HUES48 (cell line): ENCODE measurements at regions not wholly inside any gene's neighbourhood (a gene's known extent, or its start where the extent isn't known, plus 50 kb on each side); places are given as distances from the start of the nearest gene placed in this dataset.
"Not testable (repeated sequence)": the region's sequence is repeated elsewhere in the genome, so short reads cannot be mapped to it uniquely, and the experiment has no call there.

Source experiments
- H3K27ac ChIP-seq: one replicate; pipeline ENCODE4 v1.7.0; 2013; ENCODE audit warnings: low read depth, low read length, inconsistent platforms
- H3K27me3 ChIP-seq: 2 replicates; pipeline ENCODE4 v1.6.1; 2013; ENCODE audit warnings: mild to moderate bottlenecking, low read length; ENCODE audit not compliant: control insufficient read depth, insufficient read depth
- H3K36me3 ChIP-seq: 2 replicates; pipeline ENCODE4 v1.6.1; 2013; ENCODE audit warnings: low read length; ENCODE audit not compliant: control insufficient read depth, insufficient read depth
- H3K4me1 ChIP-seq: 2 replicates; pipeline ENCODE4 v1.6.1; 2013; ENCODE audit warnings: mild to moderate bottlenecking, low read length; ENCODE audit not compliant: control insufficient read depth, insufficient read depth
- H3K4me3 ChIP-seq: 2 replicates; pipeline ENCODE4 v1.5.1; 2013; ENCODE audit warnings: mild to moderate bottlenecking, low read depth, low read length
- H3K9ac ChIP-seq: 2 replicates; pipeline ENCODE4 v1.6.1; 2013; ENCODE audit warnings: mild to moderate bottlenecking, low read depth, low read length, moderate library complexity
- H3K9me3 ChIP-seq: 2 replicates; pipeline ENCODE4 v1.6.1; 2013; ENCODE audit warnings: low read length; ENCODE audit not compliant: control insufficient read depth, insufficient read depth

GRCh38 chr20:50355590-50356524 lies 154.3 kb upstream of the PTPN1 start:
- Histone ChIP-seq H3K27ac (no peak overlapping the region), H3K4me3 (no peak overlapping the region), H3K36me3 (no peaks in the 10 kb centered on the region), H3K9ac (no peak overlapping the region), H3K27me3 (no peaks in the 10 kb centered on the region), H3K9me3 (no peaks in the 10 kb centered on the region), H3K4me1 (no peaks in the 10 kb centered on the region)

- no peaks in the 10 kb centered on the region for H3K4me1 ChIP-seq
- no peak overlapping the region for H3K9ac ChIP-seq
- no peaks in the 10 kb centered on the region for H3K27me3 ChIP-seq
- H3K27ac ChIP-seq = no peak overlapping the region
- H3K36me3 ChIP-seq = no peaks in the 10 kb centered on the region
- H3K4me3 ChIP-seq = no peak overlapping the region
- H3K9me3 ChIP-seq = no peaks in the 10 kb centered on the region
Observed at GRCh38 chr20:50356525-50356885, 153.7 kb upstream of the PTPN1 start.

GRCh38 chr20:50356962-50357782 lies 153.0 kb upstream of the PTPN1 start:
- Histone ChIP-seq H3K4me1 (no peaks in the 10 kb centered on the region), H3K27ac (no peak overlapping the region), H3K27me3 (no peaks in the 10 kb centered on the region), H3K4me3 (no peak overlapping the region), H3K36me3 (no peaks in the 10 kb centered on the region), H3K9me3 (no peaks in the 10 kb centered on the region), H3K9ac (no peak overlapping the region)

GRCh38 chr20:50357783-50358161 lies 152.4 kb upstream of the PTPN1 start:
- Histone ChIP-seq H3K4me1 (no peaks in the 10 kb centered on the region), H3K9ac (no peak overlapping the region), H3K4me3 (no peak overlapping the region), H3K27me3 (no peaks in the 10 kb centered on the region), H3K36me3 (no peaks in the 10 kb centered on the region), H3K27ac (no peak overlapping the region), H3K9me3 (no peaks in the 10 kb centered on the region)

GRCh38 chr20:50358166-50358565 lies 152.0 kb upstream of the PTPN1 start:
- Histone ChIP-seq H3K9me3 (no peaks in the 10 kb centered on the region), H3K27me3 (no peaks in the 10 kb centered on the region), H3K4me1 (no peaks in the 10 kb centered on the region), H3K9ac (no peak overlapping the region), H3K36me3 (no peaks in the 10 kb centered on the region), H3K27ac (no peak overlapping the region), H3K4me3 (no peak overlapping the region)

GRCh38 chr20:50358971-50359370 lies 151.2 kb upstream of the PTPN1 start:
- Histone ChIP-seq H3K9ac (no peak overlapping the region), H3K36me3 (no peaks in the 10 kb centered on the region), H3K27me3 (no peaks in the 10 kb centered on the region), H3K4me1 (no peaks in the 10 kb centered on the region), H3K4me3 (no peak overlapping the region), H3K27ac (no peak overlapping the region), H3K9me3 (no peaks in the 10 kb centered on the region)

GRCh38 chr20:50359607-50360217 lies 150.5 kb upstream of the PTPN1 start:
- H3K9me3 ChIP-seq = no peaks in the 10 kb centered on the region
- no peak overlapping the region for H3K27ac ChIP-seq
- H3K9ac ChIP-seq = no peak overlapping the region
- no peaks in the 10 kb centered on the region for H3K27me3 ChIP-seq
- H3K4me3 ChIP-seq = no peak overlapping the region
- no peaks in the 10 kb centered on the region for H3K36me3 ChIP-seq
- H3K4me1 ChIP-seq = no peaks in the 10 kb centered on the region

- no peak overlapping the region for H3K9ac ChIP-seq
Observed at GRCh38 chr20:50360218-50360672, 149.9 kb upstream of the PTPN1 start.

GRCh38 chr20:50360921-50361320 lies 149.3 kb upstream of the PTPN1 start:
- no peaks in the 10 kb centered on the region for H3K4me1 ChIP-seq
- no peak overlapping the region for H3K9ac ChIP-seq
- H3K27ac ChIP-seq = no peak overlapping the region
- H3K4me3 ChIP-seq = no peak overlapping the region
- no peaks in the 10 kb centered on the region for H3K27me3 ChIP-seq
- no peaks in the 10 kb centered on the region for H3K9me3 ChIP-seq
- no peaks in the 10 kb centered on the region for H3K36me3 ChIP-seq

More at GRCh38 chr20:50360218-50360672, 149.9 kb upstream of the PTPN1 start:
- Histone ChIP-seq H3K4me1 (no peaks in the 10 kb centered on the region), H3K9me3 (no peaks in the 10 kb centered on the region), H3K36me3 (no peaks in the 10 kb centered on the region), H3K27me3 (no peaks in the 10 kb centered on the region), H3K4me3 (no peak overlapping the region), H3K27ac (no peak overlapping the region)

GRCh38 chr20:50362177-50362576 lies 148.0 kb upstream of the PTPN1 start:
- H3K4me1 ChIP-seq, H3K9me3 ChIP-seq, H3K36me3 ChIP-seq, H3K27me3 ChIP-seq, H3K4me3 ChIP-seq, H3K9ac ChIP-seq, H3K27ac ChIP-seq: not testable (repeated sequence)

GRCh38 chr20:50363027-50363426 lies 147.2 kb upstream of the PTPN1 start:
- no peaks in the 10 kb centered on the region for H3K9me3 ChIP-seq
- no peak overlapping the region for H3K9ac ChIP-seq
- H3K27ac ChIP-seq = no peak overlapping the region
- H3K36me3 ChIP-seq = no peaks in the 10 kb centered on the region
- H3K4me1 ChIP-seq = no peaks in the 10 kb centered on the region
- H3K27me3 ChIP-seq = no peaks in the 10 kb centered on the region
- H3K4me3 ChIP-seq = no peak overlapping the region
